OCI-LY7 (cell line): ENCODE measurements at regions not wholly inside any gene's neighbourhood (a gene's known extent, or its start where the extent isn't known, plus 50 kb on each side); places are given as distances from the start of the nearest gene placed in this dataset.

Source experiments
- BruUV-seq: library from RNA; stranded (reverse); fragments of 400-500 nt; replicated peaks from 2 replicates; lab custom pipeline; 2021; lab: Mats Ljungman, UMichigan
- CTCF ChIA-PET: fragments of 300-600 bp; sonication (Branson Sonifier 250); formaldehyde crosslinking; loops from one replicate; lab custom pipeline; 2022; ENCODE audit warnings: antibody characterized with exemption; ENCODE audit not compliant: unreplicated experiment; lab: Charles Lee
- POLR2A ChIA-PET: fragments of 300-600 bp; sonication (Branson Sonifier 250); formaldehyde crosslinking; loops from one replicate; lab custom pipeline; 2022; ENCODE audit warnings: antibody characterized with exemption; lab: Charles Lee
- DNase-seq: peaks from one replicate; pipeline ENCODE4 v3.0.0-alpha.2; 2015; ENCODE audit warnings: low spot score
- H2AFZ ChIP-seq: fragments of 200-600 bp; sonication (generic), shearing (Covaris generic); 2 replicates; pipeline ENCODE4 v1.6.1; 2014; ENCODE audit warnings: mild to moderate bottlenecking, antibody characterized with exemption, low read length, moderate library complexity
- H3K27ac ChIP-seq: fragments of 200-600 bp; sonication (generic); 2 replicates; pipeline ENCODE4 v1.5.1; 2014; ENCODE audit warnings: mixed run types, low read depth, mild to moderate bottlenecking, moderate library complexity, low read length, inconsistent platforms; ENCODE audit not compliant: poor library complexity, severe bottlenecking
- H3K36me3 ChIP-seq: fragments of 200-600 bp; sonication (generic); 2 replicates; pipeline ENCODE4 v1.6.1; 2014; ENCODE audit warnings: mild to moderate bottlenecking, antibody characterized with exemption, low read length, moderate library complexity, mixed read lengths; ENCODE audit not compliant: insufficient read depth
- H3K4me1 ChIP-seq: fragments of 200-600 bp; sonication (generic); 2 replicates; pipeline ENCODE4 v1.5.1; 2014; ENCODE audit warnings: mild to moderate bottlenecking, low read length; ENCODE audit not compliant: insufficient read depth, poor library complexity, severe bottlenecking
- H3K4me2 ChIP-seq: fragments of 200-600 bp; sonication (generic); 2 replicates; pipeline ENCODE4 v1.6.1; 2014; ENCODE audit warnings: mild to moderate bottlenecking, low read length
- H3K4me3 ChIP-seq: fragments of 200-600 bp; sonication (generic); 2 replicates; pipeline ENCODE4 v1.5.1; 2014; ENCODE audit warnings: mild to moderate bottlenecking, low read depth, low read length; ENCODE audit not compliant: poor library complexity, severe bottlenecking
- H3K79me2 ChIP-seq: fragments of 200-600 bp; sonication (generic); 2 replicates; pipeline ENCODE4 v1.6.1; 2016; ENCODE audit warnings: low read depth, mild to moderate bottlenecking, low read length, moderate library complexity, mixed read lengths; ENCODE audit not compliant: insufficient read depth
- H3K9me2 ChIP-seq: fragments of 200-600 bp; sonication (generic); 2 replicates; pipeline ENCODE4 v1.6.1; 2016; ENCODE audit warnings: mild to moderate bottlenecking, low read length, mixed read lengths; ENCODE audit not compliant: insufficient read depth
- H3K9me3 ChIP-seq: fragments of 200-600 bp; sonication (generic); 2 replicates; pipeline ENCODE4 v1.6.1; 2014; ENCODE audit warnings: mild to moderate bottlenecking, mixed run types, low read length, mixed read lengths
- H4K20me1 ChIP-seq: fragments of 200-600 bp; sonication (generic); 2 replicates; pipeline ENCODE4 v1.6.1; 2014; ENCODE audit warnings: mild to moderate bottlenecking, antibody characterized with exemption, low read length, moderate library complexity, mixed read lengths; ENCODE audit not compliant: insufficient read depth
- EZH2phosphoT487 ChIP-seq: fragments of 200-600 bp; sonication (generic); IDR thresholded peaks from 2 replicates; pipeline ENCODE4 v1.6.1; 2018; ENCODE audit warnings: low read depth, borderline replicate concordance, mild to moderate bottlenecking, mixed run types, antibody characterized with exemption, low read length, moderate library complexity, mixed read lengths
- intact Hi-C: fragments of 100-400 bp; cut with micrococcal nuclease; formaldehyde crosslinking; loops from one replicate; pipeline ENCODE4 v1.10.0; 2022; ENCODE audit not compliant: unreplicated experiment
- TF ChIP-seq, protein P1 (sequence below): fragments of 200-600 bp; sonication (generic); conservative IDR thresholded peaks from 2 replicates; pipeline ENCODE4 v1.5.1; 2014; ENCODE audit warnings: mild to moderate bottlenecking, antibody characterized with exemption, low read length, moderate library complexity, mixed read lengths

- TF ChIP-seq, protein P1, sequence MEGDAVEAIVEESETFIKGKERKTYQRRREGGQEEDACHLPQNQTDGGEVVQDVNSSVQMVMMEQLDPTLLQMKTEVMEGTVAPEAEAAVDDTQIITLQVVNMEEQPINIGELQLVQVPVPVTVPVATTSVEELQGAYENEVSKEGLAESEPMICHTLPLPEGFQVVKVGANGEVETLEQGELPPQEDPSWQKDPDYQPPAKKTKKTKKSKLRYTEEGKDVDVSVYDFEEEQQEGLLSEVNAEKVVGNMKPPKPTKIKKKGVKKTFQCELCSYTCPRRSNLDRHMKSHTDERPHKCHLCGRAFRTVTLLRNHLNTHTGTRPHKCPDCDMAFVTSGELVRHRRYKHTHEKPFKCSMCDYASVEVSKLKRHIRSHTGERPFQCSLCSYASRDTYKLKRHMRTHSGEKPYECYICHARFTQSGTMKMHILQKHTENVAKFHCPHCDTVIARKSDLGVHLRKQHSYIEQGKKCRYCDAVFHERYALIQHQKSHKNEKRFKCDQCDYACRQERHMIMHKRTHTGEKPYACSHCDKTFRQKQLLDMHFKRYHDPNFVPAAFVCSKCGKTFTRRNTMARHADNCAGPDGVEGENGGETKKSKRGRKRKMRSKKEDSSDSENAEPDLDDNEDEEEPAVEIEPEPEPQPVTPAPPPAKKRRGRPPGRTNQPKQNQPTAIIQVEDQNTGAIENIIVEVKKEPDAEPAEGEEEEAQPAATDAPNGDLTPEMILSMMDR, result no peak
- TF ChIP-seq EZH2phosphoT487, result no peak
- Histone ChIP-seq H3K9me3 (no peaks in the 10 kb centered on the region), H2AFZ (no peak overlapping the region), H3K4me2 (no peak overlapping the region), H4K20me1 (no peaks in the 10 kb centered on the region), H3K36me3 (no peaks in the 10 kb centered on the region), H3K79me2 (no peaks in the 10 kb centered on the region), H3K9me2 (no peaks in the 10 kb centered on the region), H3K27ac (no peak overlapping the region), H3K4me3 (no peak overlapping the region), H3K4me1 (no peaks in the 10 kb centered on the region)
- intact Hi-C loops, result no loop called here
- ChIA-PET POLR2A (interaction anchor here (0.7 to 1.1 kb wide), 2 partner anchors 22 to 167 kb away, joined by 3 read pairs; no protein-coding TSS in a partner anchor), CTCF (no interaction called here)
- no peak for DNase-seq
- no TSS peak for BruUV-seq
Observed at GRCh38 chr13:90706631-90707030, 640.9 kb upstream of the MIR17HG start.

- BruUV-seq, result no TSS peak
- Histone ChIP-seq H3K79me2 (no peaks in the 10 kb centered on the region), H3K4me2 (no peak overlapping the region), H4K20me1 (no peaks in the 10 kb centered on the region), H2AFZ (no peak overlapping the region), H3K9me2 (no peaks in the 10 kb centered on the region), H3K27ac (no peak overlapping the region), H3K9me3 (no peaks in the 10 kb centered on the region), H3K4me3 (no peak overlapping the region), H3K4me1 (no peaks in the 10 kb centered on the region), H3K36me3 (no peaks in the 10 kb centered on the region)
- DNase-seq, result no peak
- intact Hi-C loops, result no loop called here
- POLR2A ChIA-PET, result no interaction called here
- TF ChIP-seq EZH2phosphoT487, result no peak
- TF ChIP-seq, protein P1, result no peak
- CTCF ChIA-PET, result no interaction called here
Observed at GRCh38 chr13:90708128-90708527, 639.4 kb upstream of the MIR17HG start.

DNA sequence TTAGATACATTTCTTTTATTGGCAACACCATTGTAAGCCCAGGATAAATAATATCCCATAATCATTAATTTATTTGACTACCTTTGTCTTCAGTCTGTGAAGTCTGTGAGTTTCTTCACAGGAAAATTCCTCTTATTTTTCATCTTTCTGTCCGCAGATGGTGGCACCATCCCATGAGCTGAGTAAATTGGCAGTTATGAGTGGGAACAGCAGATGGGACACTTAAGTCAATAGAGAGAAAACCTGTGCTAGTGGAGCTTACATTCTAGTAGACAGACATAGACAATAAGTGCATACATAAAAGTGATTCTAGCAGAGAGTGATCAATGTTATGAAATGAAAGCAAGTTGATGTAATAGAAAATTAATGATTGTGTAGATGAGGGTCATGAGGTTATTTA, 638.2 kb upstream of the MIR17HG start:
- H3K9me2 ChIP-seq, result no peaks in the 10 kb centered on the region
- no peaks in the 10 kb centered on the region for H3K36me3 ChIP-seq
- POLR2A ChIA-PET, result interaction anchor here (0.6 to 1.0 kb wide), 2 partner anchors 29 to 326 kb away, joined by 3 to 5 read pairs; no protein-coding TSS in a partner anchor
- no peak overlapping the region for H3K4me3 ChIP-seq
- H3K9me3 ChIP-seq, result no peaks in the 10 kb centered on the region
- H3K27ac ChIP-seq, result no peak overlapping the region
- TF ChIP-seq, protein P1, result no peak
- no peak for TF ChIP-seq EZH2phosphoT487
- DNase-seq, result no peak
- CTCF ChIA-PET, result no interaction called here
- H3K4me2 ChIP-seq, result no peak overlapping the region
- no peaks in the 10 kb centered on the region for H4K20me1 ChIP-seq
- no peaks in the 10 kb centered on the region for H3K4me1 ChIP-seq
- H3K79me2 ChIP-seq, result no peaks in the 10 kb centered on the region
- intact Hi-C loops, result no loop called here
- BruUV-seq, result no TSS peak
- H2AFZ ChIP-seq, result no peak overlapping the region
